HG02943 (cell line): ENCODE measurements at regions not wholly inside any gene's neighbourhood (a gene's known extent, or its start where the extent isn't known, plus 50 kb on each side); places are given as distances from the start of the nearest gene placed in this dataset.
"Not testable (repeated sequence)": the region's sequence is repeated elsewhere in the genome, so short reads cannot be mapped to it uniquely, and the experiment has no call there.

Experiments used
- ATAC-seq: cut with Tn5 transposase; IDR thresholded peaks from one replicate; pipeline ENCODE4 v1.9.1; 2021; ENCODE audit warnings: mild to moderate bottlenecking, low read depth, moderate library complexity; ENCODE audit not compliant: unreplicated experiment

DNA sequence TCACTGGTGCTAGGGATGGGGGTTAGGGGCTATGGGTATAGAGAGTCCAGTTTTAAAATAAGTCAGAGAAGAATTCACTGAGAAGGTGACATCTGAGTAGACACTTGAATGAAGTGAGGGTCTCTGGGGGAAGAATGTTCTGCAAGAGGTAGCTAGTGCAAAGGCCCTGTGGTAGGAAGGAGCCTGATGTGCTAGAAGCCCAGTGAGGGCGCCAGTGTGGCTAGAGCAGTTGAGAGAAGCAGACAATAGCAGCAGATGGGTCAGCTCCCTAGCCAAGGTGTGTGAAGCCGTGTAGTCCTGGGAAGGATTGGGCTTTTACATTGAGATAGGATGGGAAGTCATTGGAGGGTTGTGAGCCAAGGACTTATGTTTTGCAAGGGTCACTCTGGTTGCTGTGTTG, 105.8 kb upstream of the PELI1 start:
- ATAC-seq = no peak

DNA sequence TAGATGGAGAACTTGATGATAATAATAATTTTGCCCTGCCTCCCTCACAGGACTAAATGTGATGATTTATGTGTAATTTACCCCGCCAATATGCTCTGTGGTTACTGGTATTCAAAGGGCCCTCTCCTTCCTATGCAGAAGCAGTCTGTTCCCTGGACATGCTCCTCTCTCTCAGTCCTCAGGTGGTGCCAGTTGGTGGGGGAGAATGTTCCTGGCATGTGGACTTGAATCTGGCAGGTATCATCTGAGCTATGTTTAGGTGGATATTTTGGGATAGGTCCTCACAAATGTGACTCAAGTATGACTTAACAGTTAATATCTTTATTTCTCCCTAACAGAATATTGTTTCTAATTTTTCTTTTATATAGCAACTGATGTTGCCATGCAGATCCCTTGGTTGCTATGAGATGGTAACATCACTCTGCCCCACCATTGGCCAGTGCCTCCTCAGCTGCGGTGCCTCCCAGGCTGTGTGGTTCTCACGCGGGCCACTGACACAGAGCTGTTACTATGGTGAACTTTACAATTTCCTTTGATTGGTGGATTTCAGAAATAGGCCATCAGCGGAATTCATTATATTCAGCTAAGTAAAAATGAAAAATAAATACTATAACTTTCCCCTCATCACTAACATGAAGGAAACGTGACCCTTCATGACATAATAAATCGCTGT, 106.7 kb upstream of the PELI1 start:
- ATAC-seq = no peak

DNA sequence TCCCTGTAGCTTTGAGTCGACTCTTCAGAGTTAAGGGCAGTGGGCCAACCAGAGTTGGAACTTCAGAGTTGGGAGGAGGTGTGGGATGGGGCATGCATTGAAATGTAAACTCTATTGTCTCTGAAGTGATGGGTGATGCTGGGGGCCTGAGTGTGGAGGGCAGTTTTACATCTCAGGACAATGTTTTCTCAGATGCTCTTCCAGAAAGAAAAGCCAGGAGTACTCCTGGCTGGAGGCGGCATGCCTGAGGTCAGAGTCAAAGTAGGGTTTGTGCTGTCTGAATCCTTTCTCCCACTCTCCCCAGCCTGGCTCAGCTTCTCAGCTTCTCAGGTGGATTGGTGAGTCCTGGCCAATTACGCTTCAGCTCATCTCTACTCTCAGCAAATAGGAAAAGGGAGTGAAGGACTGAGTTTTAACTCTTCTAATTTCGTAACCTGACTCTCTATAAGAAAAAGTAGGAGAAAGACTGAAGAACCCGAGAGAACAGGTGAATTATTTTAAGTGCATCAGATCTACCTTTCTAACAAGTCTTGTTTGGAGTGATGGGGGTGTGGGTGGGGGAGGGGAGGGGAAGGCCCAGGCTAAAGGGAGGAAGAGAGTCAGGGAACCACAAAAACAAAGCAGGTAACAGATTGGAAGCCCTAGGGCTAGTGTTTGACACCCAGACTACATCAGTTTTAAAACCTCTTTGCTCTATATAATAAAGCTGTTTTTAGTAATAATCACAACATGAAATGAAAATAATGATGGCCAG, 107.5 kb upstream of the PELI1 start:
- no peak for ATAC-seq

- not testable (repeated sequence) for ATAC-seq
Observed at GRCh38 chr2:64252251-64252978, 108.2 kb upstream of the PELI1 start.

DNA sequence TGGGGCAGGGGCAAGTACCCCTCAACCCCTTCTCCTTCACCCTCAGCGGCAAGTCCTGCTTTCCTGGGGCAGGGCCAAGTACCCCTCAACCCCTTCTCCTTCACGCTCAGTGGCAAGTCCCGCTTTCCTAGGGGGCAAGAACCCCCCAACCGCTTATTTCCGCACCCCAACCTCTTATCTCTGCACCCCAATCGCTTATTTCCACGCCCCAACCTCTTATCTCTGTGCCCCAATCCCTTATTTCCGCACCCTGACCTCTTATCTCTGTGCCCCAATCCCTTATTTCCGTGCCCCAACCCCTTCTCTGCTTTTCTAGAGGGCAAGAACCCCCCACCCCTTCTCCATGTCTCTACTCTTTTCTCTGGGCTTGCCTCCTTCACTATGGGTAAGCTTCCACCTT, 109.2 kb upstream of the PELI1 start:
- ATAC-seq = not testable (repeated sequence)

GRCh38 chr2:64258566-64258965, 114.3 kb upstream of the PELI1 start:
- ATAC-seq = no peak

GRCh38 chr2:64259312-64259711, 115.1 kb upstream of the PELI1 start:
- ATAC-seq = no peak

GRCh38 chr2:64260093-64260803, 116.0 kb upstream of the PELI1 start:
- no peak for ATAC-seq

DNA sequence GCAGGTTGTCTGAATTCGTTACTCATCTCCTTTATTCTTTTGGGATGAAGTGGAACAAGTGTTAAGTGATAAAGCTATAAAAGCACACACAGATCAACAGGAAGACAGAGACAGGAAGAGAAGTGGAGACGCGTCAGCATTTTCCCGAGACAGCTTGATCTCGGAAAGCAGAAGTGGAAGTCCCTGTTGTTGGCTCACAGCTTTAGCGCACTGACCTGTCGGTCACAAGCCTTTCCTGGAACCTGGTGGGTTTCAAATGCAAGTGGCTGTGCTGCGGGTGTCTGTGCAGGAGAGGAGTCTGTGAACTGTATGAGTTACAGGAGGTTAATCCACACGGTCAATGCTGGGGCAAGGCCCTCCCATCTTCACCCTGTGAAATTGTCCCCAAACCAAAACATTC, 116.6 kb upstream of the PELI1 start:
- peak; percentile 89 for ATAC-seq

GRCh38 chr2:64262071-64262470, 117.9 kb upstream of the PELI1 start:
- ATAC-seq = no peak

- no peak for ATAC-seq
Observed at GRCh38 chr2:64262816-64263215, 118.6 kb upstream of the PELI1 start.

GRCh38 chr2:64263315-64263714, 119.1 kb upstream of the PELI1 start:
- no peak for ATAC-seq

DNA sequence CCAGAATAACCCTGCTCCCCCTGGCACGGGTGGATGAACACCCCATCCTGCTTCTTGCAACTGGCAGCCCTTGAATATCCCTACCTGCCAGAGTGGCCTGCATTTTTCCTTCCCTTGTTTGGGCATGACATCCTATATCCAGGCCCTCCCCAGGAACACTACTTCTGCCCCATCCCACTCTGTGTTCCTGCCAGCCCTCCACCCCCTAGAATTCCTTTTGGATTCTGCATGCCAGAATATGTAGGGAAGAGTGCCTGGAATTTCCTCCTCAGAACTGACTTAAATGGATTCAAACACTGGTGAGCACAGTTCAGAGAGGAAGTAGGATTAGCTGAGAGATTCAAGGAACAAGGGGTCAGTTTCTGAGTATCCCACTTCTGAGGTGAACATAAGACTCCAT, 123.5 kb upstream of the PELI1 start:
- ATAC-seq = no peak

- ATAC-seq = no peak
Observed at GRCh38 chr2:64268330-64269048, 124.3 kb upstream of the PELI1 start.

DNA sequence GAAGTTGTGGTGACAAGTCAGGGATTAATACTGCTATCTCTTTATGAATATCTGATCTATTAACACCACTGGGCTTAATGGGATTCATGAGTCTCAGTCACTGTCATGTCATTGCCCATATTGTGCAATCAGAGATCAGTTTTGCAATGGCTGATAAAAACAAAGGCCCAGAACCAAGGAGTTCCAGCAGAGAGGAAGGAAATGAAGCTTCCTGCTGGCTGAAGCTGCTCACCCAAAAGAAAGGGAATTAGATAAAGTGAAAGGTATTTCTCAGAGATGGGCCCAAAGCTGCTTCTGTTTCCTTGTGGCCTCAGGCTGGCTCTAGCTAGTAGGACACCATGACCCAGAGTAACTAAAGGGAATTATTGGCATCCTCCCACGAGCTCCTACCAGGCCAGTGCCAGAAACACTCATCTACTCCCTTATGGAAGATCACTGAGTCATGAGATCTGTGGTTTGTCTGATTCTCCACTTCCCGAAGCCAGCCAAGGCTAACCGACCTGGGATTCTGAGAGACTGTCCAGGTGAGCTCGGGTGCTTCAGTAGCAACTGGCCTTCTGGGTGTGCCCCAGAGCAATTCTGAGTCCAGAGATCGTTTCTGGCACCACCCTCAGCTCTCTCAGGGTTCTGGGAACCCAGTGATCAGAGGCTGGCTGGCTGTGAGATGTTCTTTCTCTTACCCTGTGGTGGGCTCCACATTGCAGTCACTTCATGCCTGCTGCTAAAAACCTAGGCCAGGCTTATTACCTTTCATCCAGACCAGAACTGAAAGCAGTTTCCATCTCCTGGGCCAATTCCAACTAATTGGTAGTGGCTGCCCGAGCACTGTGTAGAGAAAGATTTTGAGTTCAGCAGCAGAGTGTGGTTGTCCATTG, 129.5 kb upstream of the PELI1 start:
- ATAC-seq = no peak

DNA sequence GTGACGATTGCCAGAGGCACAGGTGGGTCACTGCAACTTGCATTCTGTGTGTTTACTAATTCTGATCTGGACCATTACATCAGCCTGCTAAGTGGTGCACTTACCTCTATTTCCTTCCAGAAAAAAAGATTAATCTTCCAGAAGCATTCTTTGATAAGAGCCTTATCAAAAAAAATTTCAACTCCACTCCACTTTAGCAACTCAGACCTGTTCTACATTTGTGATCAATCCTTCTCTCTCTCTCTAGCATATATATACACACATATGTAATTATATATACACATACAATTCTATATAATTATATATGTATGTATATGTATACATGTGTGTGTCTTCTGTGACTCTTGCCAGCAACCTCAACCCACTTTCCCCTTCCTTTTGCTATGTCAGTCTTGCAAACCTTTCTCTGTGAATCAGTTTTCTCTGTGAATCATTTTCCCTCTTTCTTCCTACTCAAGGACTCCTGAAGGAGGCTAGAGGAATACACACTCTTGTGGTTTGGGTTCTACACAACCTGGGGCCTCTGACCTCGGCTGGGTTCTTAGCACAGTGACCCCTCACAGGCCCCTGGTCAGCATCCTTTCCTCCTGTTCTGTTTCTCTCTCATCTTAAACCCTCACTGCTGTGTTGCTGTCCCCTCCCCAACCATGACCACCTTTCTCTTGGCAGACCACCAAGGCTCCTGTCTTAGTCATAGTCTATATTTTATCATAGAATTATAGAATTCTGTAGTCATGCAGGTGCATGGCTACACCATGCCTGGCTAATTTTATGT, 130.4 kb upstream of the PELI1 start:
- no peak for ATAC-seq

- ATAC-seq = no peak
Observed at GRCh38 chr2:64275174-64275466, 130.9 kb upstream of the PELI1 start.

- ATAC-seq = no peak
Observed at GRCh38 chr2:64276417-64277095, 132.3 kb upstream of the PELI1 start.
